Fibroblast of lung (primary cell): ENCODE measurements at regions not wholly inside any gene's neighbourhood (a gene's known extent, or its start where the extent isn't known, plus 50 kb on each side); places are given as distances from the start of the nearest gene placed in this dataset.

ENCODE experiments used
- EZH2 ChIP-seq: IDR thresholded peaks from 2 replicates; pipeline ENCODE4 v1.5.1; 2012; ENCODE audit warnings: low read length, control low read depth, mild to moderate bottlenecking; ENCODE audit errors: missing control alignments
- TF ChIP-seq, protein P1 (sequence below), 2 donors: IDR thresholded peaks in 1 of 2; conservative IDR thresholded peaks in 1 of 2; 1 replicate in 1 of 2; 2 replicates in 1 of 2; pipeline ENCODE4 v1.5.1; 2011 to 2012; ENCODE audit warnings: low read length in 2 of 2, control low read depth in 1 of 2, inconsistent platforms in 1 of 2, low read depth in 1 of 2, mild to moderate bottlenecking in 1 of 2

DNA sequence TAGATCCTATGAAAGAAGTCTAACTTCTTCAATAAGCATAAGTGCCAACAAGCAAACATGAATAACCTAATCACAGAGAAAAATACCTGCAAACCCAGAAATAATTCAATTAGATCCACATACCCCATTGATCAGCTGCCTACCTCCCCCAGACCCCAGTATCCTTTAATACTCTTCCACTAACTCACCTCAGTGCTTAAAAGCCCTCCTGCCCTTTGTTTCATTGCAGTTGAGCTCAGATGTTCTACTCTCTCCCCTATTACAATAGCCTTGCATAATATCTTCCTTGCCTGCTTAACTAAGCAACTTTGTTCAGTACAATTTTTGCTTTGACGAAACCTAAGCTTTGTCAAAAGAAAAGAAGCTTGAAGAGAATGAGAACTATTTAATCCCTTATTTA is 156.0 kb upstream of the ZC3H15 start:
- TF ChIP-seq, protein P1, sequence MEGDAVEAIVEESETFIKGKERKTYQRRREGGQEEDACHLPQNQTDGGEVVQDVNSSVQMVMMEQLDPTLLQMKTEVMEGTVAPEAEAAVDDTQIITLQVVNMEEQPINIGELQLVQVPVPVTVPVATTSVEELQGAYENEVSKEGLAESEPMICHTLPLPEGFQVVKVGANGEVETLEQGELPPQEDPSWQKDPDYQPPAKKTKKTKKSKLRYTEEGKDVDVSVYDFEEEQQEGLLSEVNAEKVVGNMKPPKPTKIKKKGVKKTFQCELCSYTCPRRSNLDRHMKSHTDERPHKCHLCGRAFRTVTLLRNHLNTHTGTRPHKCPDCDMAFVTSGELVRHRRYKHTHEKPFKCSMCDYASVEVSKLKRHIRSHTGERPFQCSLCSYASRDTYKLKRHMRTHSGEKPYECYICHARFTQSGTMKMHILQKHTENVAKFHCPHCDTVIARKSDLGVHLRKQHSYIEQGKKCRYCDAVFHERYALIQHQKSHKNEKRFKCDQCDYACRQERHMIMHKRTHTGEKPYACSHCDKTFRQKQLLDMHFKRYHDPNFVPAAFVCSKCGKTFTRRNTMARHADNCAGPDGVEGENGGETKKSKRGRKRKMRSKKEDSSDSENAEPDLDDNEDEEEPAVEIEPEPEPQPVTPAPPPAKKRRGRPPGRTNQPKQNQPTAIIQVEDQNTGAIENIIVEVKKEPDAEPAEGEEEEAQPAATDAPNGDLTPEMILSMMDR (conservative IDR thresholded peaks at IDR 0.05 in 1 of 2, IDR thresholded peaks at IDR 0.05 in 1 of 2; ENCODE audit: low read depth in 1 of 2, low read length in 2 of 2) = no peak
- no peak for TF ChIP-seq EZH2
